Kidney (tissue), 13 donors: ENCODE measurements at regions not wholly inside any gene's neighbourhood (a gene's known extent, or its start where the extent isn't known, plus 50 kb on each side); places are given as distances from the start of the nearest gene placed in this dataset.

Experiments
- DNase-seq, 5 donors: peaks; one replicate each; pipeline ENCODE4 v3.0.0-alpha.2; 2013 to 2020
- FAIRE-seq: peaks from 2 replicates; lab custom pipeline; 2012; peaks lifted over from hg19 to GRCh38; lab: Jason Lieb, UNC
- H3K27ac ChIP-seq, 2 donors: one replicate each; pipeline ENCODE4 v1.7.0; 2013; ENCODE audit warnings: low read depth in 2 of 2, low read length in 2 of 2, inconsistent platforms in 1 of 2
- H3K27me3 ChIP-seq: one replicate; pipeline ENCODE4 v1.7.1; 2013; ENCODE audit warnings: low read length, inconsistent platforms; ENCODE audit not compliant: control insufficient read depth, insufficient read depth
- H3K36me3 ChIP-seq, 3 donors: one replicate each; pipeline versions ENCODE4 v1.7.0 to v1.7.1; 2013; ENCODE audit warnings: low read length in 3 of 3, control low read depth in 1 of 3, inconsistent platforms in 1 of 3; ENCODE audit not compliant: insufficient read depth in 3 of 3, control insufficient read depth in 2 of 3
- H3K4me1 ChIP-seq, 3 donors: one replicate each; pipeline versions ENCODE4 v1.7.0 to v1.7.1; 2013; ENCODE audit warnings: low read length in 3 of 3, inconsistent platforms in 1 of 3, low read depth in 1 of 3; ENCODE audit not compliant: control insufficient read depth in 2 of 3, insufficient read depth in 2 of 3
- H3K4me3 ChIP-seq, 3 donors: one replicate each; pipeline versions ENCODE4 v1.7.0 to v1.8.1; 2013; ENCODE audit warnings: low read length in 3 of 3, control low read depth in 1 of 3, inconsistent platforms in 1 of 3
- H3K9ac ChIP-seq, 3 donors: one replicate each; pipeline versions ENCODE4 v1.7.0 to v1.7.1; 2013; ENCODE audit warnings: low read length in 3 of 3, control low read depth in 1 of 3, inconsistent platforms in 1 of 3
- H3K9me3 ChIP-seq, 3 donors: one replicate each; pipeline versions ENCODE4 v1.7.0 to v1.7.1; 2013; ENCODE audit warnings: low read length in 3 of 3, control low read depth in 1 of 3, inconsistent platforms in 1 of 3; ENCODE audit not compliant: control insufficient read depth in 2 of 3, insufficient read depth in 1 of 3
- intact Hi-C: fragments of 100-400 bp; cut with DNase I; formaldehyde crosslinking; loops from one replicate; pipeline ENCODE4 v1.11.1; 2022
- TF ChIP-seq, protein P1 (sequence below): IDR thresholded peaks from 3 replicates; pipeline ENCODE4 v1.5.1; 2012; ENCODE audit warnings: mild to moderate bottlenecking, moderate library complexity, borderline replicate concordance; ENCODE audit not compliant: insufficient read depth; ENCODE audit errors: extremely low read depth
- donor health status: control.
- donor health status: control.
- donor health status: control.
- donor health status: control.
- donor health status: control.
- donor health status: DM: yes; HTN: yes; CAD: no.
- donor health status: Normal renal cell carcinoma (clear cell type).

DNA sequence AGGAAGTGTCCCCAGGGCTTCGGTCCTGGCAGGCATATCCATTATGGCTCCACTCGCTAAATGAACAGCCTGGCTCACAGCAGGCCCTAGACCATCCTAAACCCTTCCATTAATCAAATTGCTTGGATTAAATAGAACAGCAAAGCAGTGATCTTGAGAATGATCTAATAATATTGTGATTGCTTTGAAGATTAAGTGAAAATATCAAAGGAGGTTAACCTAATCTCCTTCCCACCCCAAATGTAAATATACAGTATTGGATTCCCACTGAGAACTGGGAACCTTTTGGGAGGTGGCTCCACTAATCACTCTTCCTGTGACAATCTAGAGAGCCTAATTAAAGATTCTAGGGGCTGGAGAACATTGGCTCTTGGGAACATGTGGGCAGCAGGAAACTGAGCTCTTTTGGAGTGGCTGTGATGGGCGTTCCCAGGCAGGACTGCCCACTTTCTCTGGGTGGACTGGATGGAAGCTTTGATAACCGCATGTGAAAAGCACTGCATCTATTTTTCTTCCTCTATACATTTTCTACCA lies 68.3 kb upstream of the FRMD1 start:
- H3K9me3 ChIP-seq, result no peaks in the 10 kb centered on the region
- TF ChIP-seq, protein P1, sequence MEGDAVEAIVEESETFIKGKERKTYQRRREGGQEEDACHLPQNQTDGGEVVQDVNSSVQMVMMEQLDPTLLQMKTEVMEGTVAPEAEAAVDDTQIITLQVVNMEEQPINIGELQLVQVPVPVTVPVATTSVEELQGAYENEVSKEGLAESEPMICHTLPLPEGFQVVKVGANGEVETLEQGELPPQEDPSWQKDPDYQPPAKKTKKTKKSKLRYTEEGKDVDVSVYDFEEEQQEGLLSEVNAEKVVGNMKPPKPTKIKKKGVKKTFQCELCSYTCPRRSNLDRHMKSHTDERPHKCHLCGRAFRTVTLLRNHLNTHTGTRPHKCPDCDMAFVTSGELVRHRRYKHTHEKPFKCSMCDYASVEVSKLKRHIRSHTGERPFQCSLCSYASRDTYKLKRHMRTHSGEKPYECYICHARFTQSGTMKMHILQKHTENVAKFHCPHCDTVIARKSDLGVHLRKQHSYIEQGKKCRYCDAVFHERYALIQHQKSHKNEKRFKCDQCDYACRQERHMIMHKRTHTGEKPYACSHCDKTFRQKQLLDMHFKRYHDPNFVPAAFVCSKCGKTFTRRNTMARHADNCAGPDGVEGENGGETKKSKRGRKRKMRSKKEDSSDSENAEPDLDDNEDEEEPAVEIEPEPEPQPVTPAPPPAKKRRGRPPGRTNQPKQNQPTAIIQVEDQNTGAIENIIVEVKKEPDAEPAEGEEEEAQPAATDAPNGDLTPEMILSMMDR, result no peak
- H3K27me3 ChIP-seq, result no peaks in the 10 kb centered on the region
- H3K4me3 ChIP-seq, result no peak overlapping the region
- no peak overlapping the region for H3K9ac ChIP-seq
- H3K4me1 ChIP-seq, result peaks cover 0 to 5% (median 0%) of the 10 kb centered on the region in 3 donors
- H3K27ac ChIP-seq, result no peak overlapping the region
- FAIRE-seq (no peak), DNase-seq (peak in 4 of 5 donors; percentile 41 to 69 (median 60))
- intact Hi-C loops, result no loop called here
- no peaks in the 10 kb centered on the region for H3K36me3 ChIP-seq

DNA sequence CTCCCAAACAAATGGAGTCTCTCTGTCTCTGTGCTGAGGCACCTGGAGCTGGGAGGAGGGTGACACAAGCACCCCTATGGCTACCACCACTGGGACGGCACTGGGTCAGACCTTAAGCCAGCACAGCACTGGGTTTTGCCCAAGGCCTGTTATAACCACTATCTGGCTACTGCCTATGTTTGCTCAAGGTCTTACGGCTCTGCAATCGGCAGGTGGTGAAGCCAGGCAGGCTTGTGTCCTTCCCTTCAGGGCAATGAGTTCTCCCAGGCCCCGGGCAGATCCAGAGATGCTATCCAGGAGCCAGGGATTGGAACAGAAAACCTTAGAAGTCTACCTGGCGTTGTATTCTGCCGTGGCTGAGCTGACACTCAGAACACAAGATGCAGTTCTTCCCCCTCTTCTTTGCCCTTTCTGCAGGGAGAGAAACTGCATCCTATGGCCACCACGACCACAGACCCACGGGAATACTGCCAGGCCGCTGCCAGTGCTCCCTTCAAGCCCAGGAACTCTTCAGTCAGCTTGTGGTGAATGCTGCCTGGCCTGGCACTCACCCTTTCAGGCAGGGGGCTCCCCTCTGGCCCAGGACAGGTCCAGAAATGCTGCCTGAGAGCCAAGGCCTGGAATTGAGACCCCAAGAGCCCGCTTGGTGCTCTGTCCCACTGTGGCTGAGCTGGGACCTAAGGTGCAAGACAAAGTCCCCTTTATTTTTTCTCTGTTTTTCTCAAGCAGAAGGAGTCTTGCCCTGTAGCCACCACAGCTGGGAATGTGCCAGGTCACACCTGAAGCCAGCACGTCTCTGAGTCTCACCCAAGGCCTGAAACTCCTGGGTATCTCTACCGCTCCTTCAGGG lies 67.0 kb upstream of the FRMD1 start:
- intact Hi-C loops, result no loop called here
- Histone ChIP-seq H3K27me3 (no peaks in the 10 kb centered on the region), H3K9me3 (no peaks in the 10 kb centered on the region)

DNA sequence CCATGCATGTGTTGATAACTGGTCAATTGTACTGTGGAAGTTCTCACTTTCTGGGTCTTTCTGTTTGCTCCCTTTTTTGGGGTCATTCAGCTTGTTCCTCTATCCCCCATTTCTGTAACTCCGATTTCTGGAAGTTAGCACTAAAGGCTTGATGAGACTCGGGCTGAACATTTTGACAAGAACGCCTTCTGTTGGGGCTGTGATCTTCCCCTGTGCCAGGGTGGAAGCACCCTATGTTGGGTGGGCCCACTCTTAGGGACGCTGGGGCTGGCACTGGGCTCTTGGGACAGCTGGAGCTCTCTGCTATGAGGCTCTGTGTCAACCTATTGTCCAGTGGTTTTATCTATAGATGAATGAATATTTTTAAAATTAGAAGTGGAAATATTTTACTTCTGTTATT lies 60.1 kb upstream of the FRMD1 start:
- DNase-seq, result peak in 3 of 5 donors; percentile 5 to 47 (median 7)
- no peak overlapping the region for H3K27ac ChIP-seq
- no peaks in the 10 kb centered on the region for H3K9me3 ChIP-seq
- no peak overlapping the region for H3K4me3 ChIP-seq
- no peak overlapping the region for H3K9ac ChIP-seq
- TF ChIP-seq, protein P1, result no peak
- no peaks in the 10 kb centered on the region for H3K4me1 ChIP-seq
- no peak for FAIRE-seq
- intact Hi-C loops, result no loop called here
- H3K36me3 ChIP-seq, result no peaks in the 10 kb centered on the region
- H3K27me3 ChIP-seq, result no peaks in the 10 kb centered on the region

More for the DNA sequence above, 67.0 kb upstream of the FRMD1 start:
- Histone ChIP-seq H3K36me3 (no peaks in the 10 kb centered on the region), H3K9ac (no peak overlapping the region), H3K27ac (no peak overlapping the region), H3K4me3 (no peak overlapping the region), H3K4me1 (peaks cover 0 to 5% (median 0%) of the 10 kb centered on the region in 3 donors)
- peak in 3 of 5 donors; percentile 3 to 38 (median 28) for DNase-seq
- no peak for FAIRE-seq
- TF ChIP-seq, protein P1, result no peak
